ENCODE measurements at regions not wholly inside any gene's neighbourhood (a gene's known extent, or its start where the extent isn't known, plus 50 kb on each side); places are given as distances from the start of the nearest gene placed in this dataset.

GRCh38 chr17:79438546-79439334, 172.1 kb downstream of the RBFOX3 start:
- no peaks in the 10 kb centered on the region for H3K9me3 ChIP-seq (ENCODE audit: control insufficient read depth, insufficient read depth, low read depth, low read length)
- ChIA-PET POLR2A (no interaction called here), CTCF (interaction anchor here (0.7 kb wide), 1 partner anchor 164 kb away, joined by 4 read pairs; no protein-coding TSS in a partner anchor)
- intact Hi-C loops (cut with micrococcal nuclease; ENCODE audit: unreplicated experiment), result loop anchor here (10.0 kb wide), 1 partner anchor 166 kb away; no protein-coding TSS in a partner anchor
- no peak for ATAC-seq
- H3K4me1 ChIP-seq (ENCODE audit: control insufficient read depth, insufficient read depth, low read length), result no peaks in the 10 kb centered on the region
- H3K27me3 ChIP-seq (ENCODE audit: control insufficient read depth, insufficient read depth, low read length), result 0 out of 2 replicates have a peak, but pooled peaks cover 4% of the 10 kb centered on the region
- TF ChIP-seq REST (IDR thresholded peaks at IDR 0.05; ENCODE audit: insufficient read depth in 1 of 2, low read depth in 2 of 2, low read length in 1 of 2), result no peak
- no peak for TF ChIP-seq TCF7L2 (IDR thresholded peaks at IDR 0.05; ENCODE audit: low read depth, low read length)
- no peak for TF ChIP-seq CTCF (IDR thresholded peaks at IDR 0.05)
- TF ChIP-seq SIN3A (IDR thresholded peaks at IDR 0.05; ENCODE audit: borderline replicate concordance, insufficient read depth, low read depth, low read length), result no peak
- no peak for TF ChIP-seq POLR2AphosphoS5 (IDR thresholded peaks at IDR 0.05; ENCODE audit: low read depth, low read length)
- no peak overlapping the region for H3K27ac ChIP-seq (ENCODE audit: low read length)
- no peaks in the 10 kb centered on the region for H3K36me3 ChIP-seq (ENCODE audit: control insufficient read depth, insufficient read depth, low read length)
- in situ Hi-C loops (cut with HindIII; ENCODE audit: low pct_unique_long_range_greater_than_20kb, low sequenced_read_pairs), result loop anchor here (25.0 kb wide), 1 partner anchor 224 kb away; no protein-coding TSS in a partner anchor
- no TSS peak for BruUV-seq (replicated peaks)
- H3K4me3 ChIP-seq (ENCODE audit: low read depth in 2 of 2, low read length in 2 of 2), result no peak overlapping the region
- DNase-seq (ENCODE audit: low read depth, low spot score), result no peak

- Histone ChIP-seq H3K27ac (ENCODE audit: low read length) (no peak overlapping the region), H3K4me1 (ENCODE audit: control insufficient read depth, insufficient read depth, low read length) (no peaks in the 10 kb centered on the region), H3K36me3 (ENCODE audit: control insufficient read depth, insufficient read depth, low read length) (no peaks in the 10 kb centered on the region), H3K27me3 (ENCODE audit: control insufficient read depth, insufficient read depth, low read length) (0 out of 2 replicates have a peak, but pooled peaks cover 6% of the 10 kb centered on the region), H3K9me3 (ENCODE audit: control insufficient read depth, insufficient read depth, low read depth, low read length) (no peaks in the 10 kb centered on the region), H3K4me3 (ENCODE audit: low read depth in 2 of 2, low read length in 2 of 2) (no peak overlapping the region)
- in situ Hi-C loops (cut with HindIII; ENCODE audit: low pct_unique_long_range_greater_than_20kb, low sequenced_read_pairs), result loop anchor here (25.0 kb wide), 1 partner anchor 224 kb away; no protein-coding TSS in a partner anchor
- TF ChIP-seq CTCF (IDR thresholded peaks at IDR 0.05) (no peak), REST (IDR thresholded peaks at IDR 0.05; ENCODE audit: insufficient read depth in 1 of 2, low read depth in 2 of 2, low read length in 1 of 2) (no peak), POLR2AphosphoS5 (IDR thresholded peaks at IDR 0.05; ENCODE audit: low read depth, low read length) (no peak), SIN3A (IDR thresholded peaks at IDR 0.05; ENCODE audit: borderline replicate concordance, insufficient read depth, low read depth, low read length) (no peak), TCF7L2 (IDR thresholded peaks at IDR 0.05; ENCODE audit: low read depth, low read length) (no peak)
- intact Hi-C loops (cut with micrococcal nuclease; ENCODE audit: unreplicated experiment), result loop anchor here (10.0 kb wide), 1 partner anchor 167 kb away; no protein-coding TSS in a partner anchor
- no TSS peak for BruUV-seq (replicated peaks)
- DNase-seq (ENCODE audit: low read depth, low spot score) (no peak), ATAC-seq (no peak)
- ChIA-PET CTCF (interaction anchor here (0.7 kb wide), 1 partner anchor 174 kb away, joined by 4 read pairs; no protein-coding TSS in a partner anchor), POLR2A (no interaction called here)
These were observed 172.8 kb downstream of the RBFOX3 start for GRCh38 chr17:79438058-79438457.
